ENCODE measurements at regions not wholly inside any gene's neighbourhood (a gene's known extent, or its start where the extent isn't known, plus 50 kb on each side); places are given as distances from the start of the nearest gene placed in this dataset.

DNA sequence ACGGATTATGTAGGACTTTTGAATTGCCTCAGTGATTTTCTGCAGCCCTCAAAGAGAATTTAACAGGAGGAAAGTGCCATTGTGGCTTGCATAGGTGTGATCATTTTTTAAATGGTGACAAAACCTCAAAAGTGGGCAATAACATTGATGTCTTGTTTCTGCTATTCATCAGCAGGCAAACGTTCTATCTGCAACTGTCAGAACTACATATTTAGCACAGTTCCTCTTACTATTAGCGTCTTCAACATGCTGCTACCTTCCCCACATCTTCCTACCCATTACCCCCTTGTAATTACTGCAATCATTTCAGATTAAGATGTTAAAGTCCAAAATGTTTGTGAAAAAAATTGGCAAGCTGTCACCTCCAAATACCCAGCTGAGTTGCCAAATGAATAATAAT is 254.6 kb downstream of the SMARCA2 start:
- BruUV-seq (replicated peaks) = no TSS peak
- Histone ChIP-seq H3K9me1 (replicated peaks; ENCODE audit: control insufficient read depth, extremely low read depth, insufficient read depth, low read length) (no peaks in the 10 kb centered on the region), H3K36me3 (ENCODE audit: control insufficient read depth in 2 of 2, extremely low read depth in 1 of 2, insufficient read depth in 2 of 2, low read length in 2 of 2) (no peaks in the 10 kb centered on the region), H3K9me3 (replicated peaks; ENCODE audit: control insufficient read depth, insufficient read depth, low read length) (no peaks in the 10 kb centered on the region), H3K79me2 (ENCODE audit: control insufficient read depth, insufficient read depth, low read length) (no peaks in the 10 kb centered on the region), H3K4me3 (replicated peaks in 1 of 3; ENCODE audit: insufficient read depth in 1 of 3, low read depth in 1 of 3, low read length in 3 of 3) (no peak overlapping the region), H4K20me1 (replicated peaks; ENCODE audit: control insufficient read depth, extremely low read depth, insufficient read depth, low read length) (no peaks in the 10 kb centered on the region), H3K27ac (ENCODE audit: insufficient read depth, low read depth, low read length) (no peak overlapping the region), H3K9ac (replicated peaks; ENCODE audit: extremely low read depth, insufficient read depth, low read length) (no peak overlapping the region), H3K27me3 (ENCODE audit: control insufficient read depth in 2 of 2, insufficient read depth in 2 of 2, low read length in 2 of 2) (no peaks in the 10 kb centered on the region), H3K4me1 (ENCODE audit: control insufficient read depth, extremely low read depth, insufficient read depth, low read length) (no peaks in the 10 kb centered on the region), H3K4me2 (ENCODE audit: insufficient read depth, low read length) (no peak overlapping the region), H2AFZ (ENCODE audit: low read depth, low read length) (no peak overlapping the region)
- no peak for DNase-seq (ENCODE audit: low read depth, low spot score)
- intact Hi-C loops (cut with micrococcal nuclease) = no loop called here
- POLR2A ChIA-PET = no interaction called here
- TF ChIP-seq POLR2A (IDR thresholded peaks at IDR 0.05; ENCODE audit: low read depth, low read length) (no peak), POLR2AphosphoS5 (IDR thresholded peaks at IDR 0.05; ENCODE audit: insufficient read depth, low read depth, low read length) (no peak), JUN (IDR thresholded peaks at IDR 0.05; ENCODE audit: borderline replicate concordance, insufficient read depth, insufficient read length, low read depth) (no peak)
- TF ChIP-seq, protein P1, sequence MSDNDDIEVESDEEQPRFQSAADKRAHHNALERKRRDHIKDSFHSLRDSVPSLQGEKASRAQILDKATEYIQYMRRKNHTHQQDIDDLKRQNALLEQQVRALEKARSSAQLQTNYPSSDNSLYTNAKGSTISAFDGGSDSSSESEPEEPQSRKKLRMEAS (IDR thresholded peaks at IDR 0.05; ENCODE audit: insufficient read depth, insufficient read length) = no peak
- dilution Hi-C loops (cut with MboI; ENCODE audit: extremely low pct_ligation_motif_present, low sequenced_read_pairs) = no loop called here
- FAIRE-seq = no peak
- CTCF ChIA-PET = no interaction called here

DNA sequence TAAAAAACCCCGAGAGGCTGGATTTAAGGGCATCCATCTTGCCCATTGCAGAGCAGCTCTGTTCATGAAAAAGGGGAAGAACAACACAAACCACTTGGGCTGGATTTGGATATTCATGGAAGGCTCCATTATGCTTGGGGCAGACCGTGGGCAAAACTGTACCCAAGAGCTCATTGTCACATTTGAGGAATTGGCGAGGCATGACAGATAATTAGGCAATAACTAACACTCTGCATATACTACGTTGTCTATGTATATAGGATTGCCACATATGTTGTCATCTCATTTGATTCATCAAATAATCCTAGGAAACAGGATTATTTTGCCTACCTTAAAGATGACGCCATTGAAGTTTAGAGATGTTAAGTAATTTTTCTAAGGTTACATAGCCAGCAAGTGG is 255.4 kb downstream of the SMARCA2 start:
- no peaks in the 10 kb centered on the region for H3K4me1 ChIP-seq (ENCODE audit: control insufficient read depth, extremely low read depth, insufficient read depth, low read length)
- H3K9ac ChIP-seq (replicated peaks; ENCODE audit: extremely low read depth, insufficient read depth, low read length) = no peak overlapping the region
- H3K36me3 ChIP-seq (ENCODE audit: control insufficient read depth in 2 of 2, extremely low read depth in 1 of 2, insufficient read depth in 2 of 2, low read length in 2 of 2) = no peaks in the 10 kb centered on the region
- H3K79me2 ChIP-seq (ENCODE audit: control insufficient read depth, insufficient read depth, low read length) = no peaks in the 10 kb centered on the region
- intact Hi-C loops (cut with micrococcal nuclease) (no loop called here), dilution Hi-C loops (cut with MboI; ENCODE audit: extremely low pct_ligation_motif_present, low sequenced_read_pairs) (no loop called here)
- DNase-seq (ENCODE audit: low read depth, low spot score) (no peak), FAIRE-seq (no peak)
- H3K27ac ChIP-seq (ENCODE audit: insufficient read depth, low read depth, low read length) = no peak overlapping the region
- H3K4me2 ChIP-seq (ENCODE audit: insufficient read depth, low read length) = no peak overlapping the region
- POLR2A ChIA-PET = no interaction called here
- H3K9me1 ChIP-seq (replicated peaks; ENCODE audit: control insufficient read depth, extremely low read depth, insufficient read depth, low read length) = no peaks in the 10 kb centered on the region
- no peaks in the 10 kb centered on the region for H4K20me1 ChIP-seq (replicated peaks; ENCODE audit: control insufficient read depth, extremely low read depth, insufficient read depth, low read length)
- CTCF ChIA-PET = no interaction called here
- H2AFZ ChIP-seq (ENCODE audit: low read depth, low read length) = no peak overlapping the region
- H3K27me3 ChIP-seq (ENCODE audit: control insufficient read depth in 2 of 2, insufficient read depth in 2 of 2, low read length in 2 of 2) = no peaks in the 10 kb centered on the region
- TF ChIP-seq POLR2AphosphoS5 (IDR thresholded peaks at IDR 0.05; ENCODE audit: insufficient read depth, low read depth, low read length) (no peak), FOS (IDR thresholded peaks at IDR 0.05; ENCODE audit: borderline replicate concordance, insufficient read depth, low read length) (no peak), JUN (IDR thresholded peaks at IDR 0.05; ENCODE audit: borderline replicate concordance, insufficient read depth, insufficient read length, low read depth) (no peak), EZH2 (IDR thresholded peaks at IDR 0.05; ENCODE audit: borderline replicate concordance, low read depth, low read length, severe bottlenecking) (no peak), MYC (IDR thresholded peaks at IDR 0.05; ENCODE audit: low read depth, low read length) (no peak), POLR2A (IDR thresholded peaks at IDR 0.05; ENCODE audit: low read depth, low read length) (no peak), GATA2 (IDR thresholded peaks at IDR 0.05; ENCODE audit: insufficient read depth, insufficient read length, low read depth, low read length) (no peak)
- TF ChIP-seq, protein P2, sequence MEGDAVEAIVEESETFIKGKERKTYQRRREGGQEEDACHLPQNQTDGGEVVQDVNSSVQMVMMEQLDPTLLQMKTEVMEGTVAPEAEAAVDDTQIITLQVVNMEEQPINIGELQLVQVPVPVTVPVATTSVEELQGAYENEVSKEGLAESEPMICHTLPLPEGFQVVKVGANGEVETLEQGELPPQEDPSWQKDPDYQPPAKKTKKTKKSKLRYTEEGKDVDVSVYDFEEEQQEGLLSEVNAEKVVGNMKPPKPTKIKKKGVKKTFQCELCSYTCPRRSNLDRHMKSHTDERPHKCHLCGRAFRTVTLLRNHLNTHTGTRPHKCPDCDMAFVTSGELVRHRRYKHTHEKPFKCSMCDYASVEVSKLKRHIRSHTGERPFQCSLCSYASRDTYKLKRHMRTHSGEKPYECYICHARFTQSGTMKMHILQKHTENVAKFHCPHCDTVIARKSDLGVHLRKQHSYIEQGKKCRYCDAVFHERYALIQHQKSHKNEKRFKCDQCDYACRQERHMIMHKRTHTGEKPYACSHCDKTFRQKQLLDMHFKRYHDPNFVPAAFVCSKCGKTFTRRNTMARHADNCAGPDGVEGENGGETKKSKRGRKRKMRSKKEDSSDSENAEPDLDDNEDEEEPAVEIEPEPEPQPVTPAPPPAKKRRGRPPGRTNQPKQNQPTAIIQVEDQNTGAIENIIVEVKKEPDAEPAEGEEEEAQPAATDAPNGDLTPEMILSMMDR (IDR thresholded peaks at IDR 0.05; ENCODE audit: extremely low read depth in 1 of 2, insufficient read depth in 1 of 2, low read depth in 1 of 2, low read length in 2 of 2) = no peak
- TF ChIP-seq, protein P1 (IDR thresholded peaks at IDR 0.05; ENCODE audit: insufficient read depth, insufficient read length) = no peak
- no peaks in the 10 kb centered on the region for H3K9me3 ChIP-seq (replicated peaks; ENCODE audit: control insufficient read depth, insufficient read depth, low read length)
- no TSS peak for BruUV-seq (replicated peaks)
- no peak overlapping the region for H3K4me3 ChIP-seq (replicated peaks in 1 of 3; ENCODE audit: insufficient read depth in 1 of 3, low read depth in 1 of 3, low read length in 3 of 3)
